AG04449 (cell line): ENCODE measurements at regions not wholly inside any gene's neighbourhood (a gene's known extent, or its start where the extent isn't known, plus 50 kb on each side); places are given as distances from the start of the nearest gene placed in this dataset.
"Not testable (repeated sequence)": the region's sequence is repeated elsewhere in the genome, so short reads cannot be mapped to it uniquely, and the experiment has no call there.

Experiments used
- CTCF ChIA-PET: fragments of 350-600 bp; formaldehyde crosslinking; extraction: SDS; loops from one replicate; lab custom pipeline; 2021; ENCODE audit warnings: antibody characterized with exemption; lab: Yijun Ruan, JAX
- POLR2A ChIA-PET: fragments of 400-600, 350-600 bp; formaldehyde crosslinking; extraction: SDS; loops from one replicate; lab custom pipeline; 2020; ENCODE audit warnings: antibody characterized with exemption, inconsistent platforms; lab: Yijun Ruan, JAX
- DNase-seq: peaks from one replicate; pipeline ENCODE4 v3.0.0-alpha.2; 2010; ENCODE audit warnings: low read depth, low spot score
- H3K4me3 ChIP-seq: 2 replicates; pipeline ENCODE4 v1.5.1; 2011; ENCODE audit warnings: low read depth, mild to moderate bottlenecking, control low read depth, low read length
- CTCF ChIP-seq: IDR thresholded peaks from one replicate; pipeline ENCODE4 v1.5.1; 2011; ENCODE audit warnings: mild to moderate bottlenecking, moderate library complexity, low read length, control low read depth, inconsistent platforms; ENCODE audit not compliant: insufficient read depth; ENCODE audit errors: missing control alignments

GRCh38 chr6:43886717-43887339 is 116.8 kb downstream of the VEGFA start:
- H3K4me3 ChIP-seq = no peak overlapping the region
- ChIA-PET CTCF (no interaction called here), POLR2A (no interaction called here)
- DNase-seq = no peak
- no peak for TF ChIP-seq CTCF

- TF ChIP-seq CTCF = no peak
- POLR2A ChIA-PET = no interaction called here
- H3K4me3 ChIP-seq = no peak overlapping the region
- CTCF ChIA-PET = interaction anchor here (1.3 kb wide), 1 partner anchor 112 kb away, joined by 3 read pairs; no protein-coding TSS in a partner anchor
- DNase-seq = no peak
These were observed 116.1 kb downstream of the VEGFA start for GRCh38 chr6:43886067-43886461.

- CTCF ChIA-PET = interaction anchor here (1.3 kb wide), 1 partner anchor 111 kb away, joined by 3 read pairs; no protein-coding TSS in a partner anchor
- TF ChIP-seq CTCF = no peak
- no peak for DNase-seq
- H3K4me3 ChIP-seq = no peak overlapping the region
- POLR2A ChIA-PET = no interaction called here
These were observed 115.5 kb downstream of the VEGFA start for GRCh38 chr6:43885399-43886066.

GRCh38 chr6:43884652-43885022 is 114.6 kb downstream of the VEGFA start:
- CTCF ChIA-PET = interaction anchor here (1.3 kb wide), 1 partner anchor 110 kb away, joined by 3 read pairs; no protein-coding TSS in a partner anchor
- POLR2A ChIA-PET = no interaction called here
- H3K4me3 ChIP-seq = no peak overlapping the region
- DNase-seq = no peak
- TF ChIP-seq CTCF = no peak

GRCh38 chr6:43883847-43884651 is 114.0 kb downstream of the VEGFA start:
- DNase-seq = no peak
- no peak for TF ChIP-seq CTCF
- CTCF ChIA-PET = no interaction called here
- POLR2A ChIA-PET = no interaction called here
- H3K4me3 ChIP-seq = no peak overlapping the region

- CTCF ChIA-PET = interaction anchor here (1.2 kb wide), 1 partner anchor 11 kb away, joined by 3 read pairs; no protein-coding TSS in a partner anchor
- H3K4me3 ChIP-seq, DNase-seq, POLR2A ChIA-PET: not testable (repeated sequence)
These were observed 112.9 kb downstream of the VEGFA start for GRCh38 chr6:43882690-43883448.
